ENCODE measurements at regions not wholly inside any gene's neighbourhood (a gene's known extent, or its start where the extent isn't known, plus 50 kb on each side); places are given as distances from the start of the nearest gene placed in this dataset.

GRCh38 chr1:166351676-166352075, 184.9 kb upstream of the FAM78B start:
- intact Hi-C loops (cut with DNase I), result no loop called here
- ATAC-seq (no peak), DNase-seq (no peak)
- Histone ChIP-seq H3K36me3 (no peaks in the 10 kb centered on the region), H3K4me3 (no peak overlapping the region), H3K27me3 (peaks cover 0 to 3% (median 0%) of the 10 kb centered on the region in 7 donors), H3K27ac (no peak overlapping the region), H3K4me1 (peaks cover 0 to 4% (median 0%) of the 10 kb centered on the region in 9 donors), H3K9me3 (peaks cover 0 to 11% (median 0%) of the 10 kb centered on the region in 11 donors)
- WGBS, 2 donors, result 44 to 53% methylated on average over 1 of the region's 1 CpG
- no peak for TF ChIP-seq CTCF (IDR thresholded peaks at IDR 0.05)

- Histone ChIP-seq H3K4me1 (peaks cover 0 to 4% (median 0%) of the 10 kb centered on the region in 9 donors), H3K36me3 (no peaks in the 10 kb centered on the region), H3K9me3 (no peaks in the 10 kb centered on the region), H3K4me3 (no peak overlapping the region), H3K27ac (no peak overlapping the region), H3K27me3 (peaks cover 0 to 3% (median 0%) of the 10 kb centered on the region in 7 donors)
- WGBS, 2 donors, result 91 to 97% methylated on average over 3 of the region's 3 CpGs
- DNase-seq (no peak), ATAC-seq (no peak)
- intact Hi-C loops (cut with DNase I), result no loop called here
- no peak for TF ChIP-seq CTCF (IDR thresholded peaks at IDR 0.05)
Measured at GRCh38 chr1:166353213-166353612, 186.4 kb upstream of the FAM78B start.

GRCh38 chr1:166354406-166354805, 187.6 kb upstream of the FAM78B start:
- DNase-seq (no peak), ATAC-seq (no peak)
- Histone ChIP-seq H3K36me3 (no peaks in the 10 kb centered on the region), H3K27me3 (peaks cover 0 to 3% (median 0%) of the 10 kb centered on the region in 7 donors), H3K9me3 (no peaks in the 10 kb centered on the region), H3K4me1 (peaks cover 0 to 4% (median 0%) of the 10 kb centered on the region in 9 donors), H3K4me3 (no peak overlapping the region), H3K27ac (no peak overlapping the region)
- no peak for TF ChIP-seq CTCF (IDR thresholded peaks at IDR 0.05)
- intact Hi-C loops (cut with DNase I), result no loop called here
- whole genome bisulfite sequencing, 2 donors, result 57 to 63% methylated on average over 4 of the region's 4 CpGs

GRCh38 chr1:166365081-166365480, 198.3 kb upstream of the FAM78B start:
- Histone ChIP-seq H3K4me3 (no peak overlapping the region), H3K27ac (no peak overlapping the region), H3K4me1 (no peaks in the 10 kb centered on the region), H3K27me3 (no peaks in the 10 kb centered on the region), H3K36me3 (no peaks in the 10 kb centered on the region), H3K9me3 (peaks cover 0 to 7% (median 0%) of the 10 kb centered on the region in 11 donors)
- DNase-seq, result no peak
- intact Hi-C loops (cut with DNase I), result no loop called here
- ATAC-seq, result no peak
- TF ChIP-seq CTCF (IDR thresholded peaks at IDR 0.05), result no peak
- WGBS, 2 donors, result 63 to 66% methylated on average over 4 of the region's 4 CpGs

Measured in heart right ventricle (tissue), 16 donors.